HepG2 (cell line): ENCODE measurements at regions not wholly inside any gene's neighbourhood (a gene's known extent, or its start where the extent isn't known, plus 50 kb on each side); places are given as distances from the start of the nearest gene placed in this dataset.

Experiments
- ATAC-seq: fragments of 200-7000 bp; cut with Tn5 transposase; 3 replicates; pipeline ENCODE4 v1.9.1; 2020; ENCODE audit warnings: mild to moderate bottlenecking, moderate library complexity
- BruUV-seq: library from RNA; stranded (reverse); fragments of 400-500 nt; replicated peaks from 2 replicates; lab custom pipeline; 2021; lab: Mats Ljungman, UMichigan
- CTCF ChIA-PET: fragments of 300-600 bp; formaldehyde crosslinking; extraction: SDS; loops from one replicate; lab custom pipeline; 2021; ENCODE audit warnings: low total read pairs, inconsistent platforms, low intra/inter-chr PET ratio; lab: Yijun Ruan, JAX
- POLR2A ChIA-PET: fragments of 350-600 bp; sonication (Branson Sonifier 250); formaldehyde crosslinking; loops from one replicate; lab custom pipeline; 2020; ENCODE audit warnings: antibody characterized with exemption, inconsistent platforms; lab: Yijun Ruan, JAX
- DNase-seq: peaks from one replicate; pipeline ENCODE4 v3.0.0-alpha.2; 2015; ENCODE audit warnings: low spot score
- FAIRE-seq: peaks from 3 replicates; lab custom pipeline; 2011; peaks lifted over from hg19 to GRCh38; lab: Jason Lieb, UNC
- H2AFZ ChIP-seq: one replicate; pipeline ENCODE4 v1.6.1; 2011; ENCODE audit warnings: low read length, inconsistent platforms
- H3K27ac ChIP-seq: fragments of 300-600 bp; 3 replicates; pipeline ENCODE4 v1.8.0; 2011; ENCODE audit warnings: mixed run types, mild to moderate bottlenecking, mixed read lengths, low read length, inconsistent platforms; ENCODE audit not compliant: insufficient read depth; ENCODE audit errors: extremely low read length
- H3K27me3 ChIP-seq, 2 experiments: fragments of 200-600 bp in 1 of 2; 2 replicates in 1 of 2; 3 replicates in 1 of 2; pipeline versions ENCODE4 v1.6.0 to v1.8.0; 2011; ENCODE audit warnings: low read length in 2 of 2, mild to moderate bottlenecking in 2 of 2, moderate library complexity in 2 of 2, inconsistent platforms in 1 of 2; ENCODE audit not compliant: insufficient read depth in 2 of 2, control insufficient read depth in 1 of 2
- H3K36me3 ChIP-seq, 2 experiments: fragments of 200-600 bp in 1 of 2; replicated peaks in 1 of 2; 2 replicates in 1 of 2; 3 replicates in 1 of 2; pipeline versions ENCODE4 v1.5.1 to v1.8.0; 2011; ENCODE audit warnings: low read length in 2 of 2, inconsistent platforms in 1 of 2; ENCODE audit not compliant: insufficient read depth in 2 of 2, control insufficient read depth in 1 of 2
- H3K4me1 ChIP-seq: 2 replicates; pipeline ENCODE4 v1.5.1; 2012; ENCODE audit warnings: low read length, inconsistent platforms; ENCODE audit not compliant: insufficient read depth
- H3K4me2 ChIP-seq: 2 replicates; pipeline ENCODE4 v1.6.0; 2011; ENCODE audit warnings: low read depth, low read length, inconsistent platforms
- H3K4me3 ChIP-seq, 3 experiments: fragments of 200-600 bp in 1 of 3; sonication (generic), shearing (Covaris generic) in 1 of 3; replicated peaks in 1 of 3; 2 replicates each; pipeline ENCODE4 v1.5.1; 2011 to 2016; ENCODE audit warnings: low read length in 3 of 3, inconsistent platforms in 2 of 3, low read depth in 2 of 3, mild to moderate bottlenecking in 2 of 3, control low read depth in 1 of 3, mixed read lengths in 1 of 3; ENCODE audit not compliant: insufficient read depth in 1 of 3
- H3K79me2 ChIP-seq: one replicate; pipeline ENCODE4 v1.6.1; 2011; ENCODE audit warnings: low read length, inconsistent platforms; ENCODE audit not compliant: insufficient read depth
- H3K9ac ChIP-seq: 2 replicates; pipeline ENCODE4 v1.6.0; 2011; ENCODE audit warnings: mild to moderate bottlenecking, low read depth, low read length, inconsistent platforms; ENCODE audit not compliant: insufficient read depth
- H3K9me3 ChIP-seq: 2 replicates; pipeline ENCODE4 v1.5.1; 2012; ENCODE audit warnings: mild to moderate bottlenecking, low read length
- H4K20me1 ChIP-seq: 2 replicates; pipeline ENCODE4 v1.6.0; 2011; ENCODE audit warnings: inconsistent platforms, mild to moderate bottlenecking, low read length, moderate library complexity; ENCODE audit not compliant: insufficient read depth
- BORCS8-MEF2B ChIP-seq: sonication (generic); formaldehyde crosslinking; IDR thresholded peaks from 2 replicates; pipeline ENCODE4 v1.8.0; 2022; ENCODE audit warnings: mild to moderate bottlenecking, missing genetic modification reagents
- DR1 ChIP-seq: sonication (generic); formaldehyde crosslinking; IDR thresholded peaks from 2 replicates; pipeline ENCODE4 v1.8.0; 2021; ENCODE audit warnings: mild to moderate bottlenecking, missing genetic modification reagents, inconsistent platforms
- GATAD2A ChIP-seq: IDR thresholded peaks from 2 replicates; pipeline ENCODE4 v1.6.1; 2016
- MEIS2 ChIP-seq: sonication (generic); formaldehyde crosslinking; IDR thresholded peaks from 2 replicates; pipeline ENCODE4 v1.9.0; 2021; ENCODE audit warnings: mild to moderate bottlenecking, missing genetic modification reagents
- SATB2 ChIP-seq: sonication (generic); formaldehyde crosslinking; IDR thresholded peaks from 2 replicates; pipeline ENCODE4 v1.5.0; 2020; ENCODE audit warnings: missing genetic modification reagents
- ZHX2 ChIP-seq, 2 experiments: sonication (generic) in 1 of 2; formaldehyde crosslinking in 1 of 2; IDR thresholded peaks; 2 replicates each; pipeline versions ENCODE4 v1.6.1 to v1.9.0; 2014 to 2022; ENCODE audit warnings: antibody characterized with exemption in 1 of 2, borderline replicate concordance in 1 of 2, inconsistent platforms in 1 of 2, low read depth in 1 of 2, missing genetic modification reagents in 1 of 2
- ZNF335 ChIP-seq: sonication (generic); formaldehyde crosslinking; IDR thresholded peaks from 2 replicates; pipeline ENCODE4 v1.4.0; 2020; ENCODE audit warnings: missing genetic modification reagents
- ZNF660 ChIP-seq: sonication (generic); formaldehyde crosslinking; IDR thresholded peaks from 2 replicates; pipeline ENCODE4 v1.5.1; 2020; ENCODE audit warnings: mild to moderate bottlenecking, low read depth, missing genetic modification reagents, borderline replicate concordance
- whole genome bisulfite sequencing: methylation state at CpG from one replicate; pipeline ENCODE4 v1.1.6; 2017; ENCODE audit warnings: low lambda C conversion rate; 5-methylcytosine and 5-hydroxymethylcytosine counted together
- in situ Hi-C: cut with HindIII; loops from 2 replicates; pipeline ENCODE4 v1.10.0; 2017; ENCODE audit warnings: low pct_unique_long_range_greater_than_20kb; ENCODE audit not compliant: extremely low pct_ligation_motif_present
- intact Hi-C: fragments of 100-400 bp; cut with micrococcal nuclease; formaldehyde crosslinking; loops from one replicate; pipeline ENCODE4 v1.10.0; 2022; ENCODE audit not compliant: unreplicated experiment

- H3K27ac ChIP-seq = no peak overlapping the region
- in situ Hi-C loops = no loop called here
- CTCF ChIA-PET = no interaction called here
- no peaks in the 10 kb centered on the region for H4K20me1 ChIP-seq
- FAIRE-seq (no peak), DNase-seq (no peak), ATAC-seq (no peak)
- intact Hi-C loops = no loop called here
- no peaks in the 10 kb centered on the region for H3K27me3 ChIP-seq
- no peak overlapping the region for H3K9ac ChIP-seq
- no peak overlapping the region for H3K4me2 ChIP-seq
- POLR2A ChIA-PET = no interaction called here
- no peak overlapping the region for H2AFZ ChIP-seq
- no peak for TF ChIP-seq ZNF335 (CRISPR knock-in tag)
- no peaks in the 10 kb centered on the region for H3K79me2 ChIP-seq
- no peaks in the 10 kb centered on the region for H3K9me3 ChIP-seq
- H3K4me1 ChIP-seq = no peaks in the 10 kb centered on the region
- 42% methylated on average over 3 of the region's 3 CpGs for WGBS
- no TSS peak for BruUV-seq
- H3K36me3 ChIP-seq = no peaks in the 10 kb centered on the region
- no peak overlapping the region for H3K4me3 ChIP-seq
These were observed 109.2 kb upstream of the CAV2 start for GRCh38 chr7:116390363-116390762.

GRCh38 chr7:116392806-116393205 lies 106.7 kb upstream of the CAV2 start:
- H3K79me2 ChIP-seq = no peaks in the 10 kb centered on the region

GRCh38 chr7:116393654-116394053 lies 105.9 kb upstream of the CAV2 start:
- H3K4me3 ChIP-seq = no peak overlapping the region
- H3K27me3 ChIP-seq = no peaks in the 10 kb centered on the region
- H3K9me3 ChIP-seq = no peaks in the 10 kb centered on the region
- CTCF ChIA-PET = no interaction called here
- in situ Hi-C loops (no loop called here), intact Hi-C loops (no loop called here)
- 50% methylated on average over 4 of the region's 6 CpGs for WGBS
- DNase-seq (no peak), FAIRE-seq (no peak), ATAC-seq (no peak)
- no TSS peak for BruUV-seq
- POLR2A ChIA-PET = no interaction called here
- no peaks in the 10 kb centered on the region for H3K79me2 ChIP-seq
- H2AFZ ChIP-seq = no peak overlapping the region
- no peak overlapping the region for H3K27ac ChIP-seq
- H3K9ac ChIP-seq = no peak overlapping the region
- H4K20me1 ChIP-seq = no peaks in the 10 kb centered on the region
- H3K4me2 ChIP-seq = no peak overlapping the region
- H3K4me1 ChIP-seq = no peaks in the 10 kb centered on the region
- no peaks in the 10 kb centered on the region for H3K36me3 ChIP-seq
- TF ChIP-seq ZNF660 (CRISPR knock-in tag) (no peak), ZHX2 (IDR thresholded peaks at IDR 0.05; ENCODE audit: low read depth) (no peak), ZHX2 (CRISPR knock-in tag; IDR thresholded peaks at IDR 0.05; ENCODE audit: borderline replicate concordance) (no peak), GATAD2A (CRISPR knock-in tag) (no peak), DR1 (CRISPR knock-in tag) (no peak), BORCS8-MEF2B (CRISPR knock-in tag) (no peak), MEIS2 (CRISPR knock-in tag) (no peak)

More at GRCh38 chr7:116392806-116393205, 106.7 kb upstream of the CAV2 start:
- Histone ChIP-seq H3K9me3 (no peaks in the 10 kb centered on the region), H3K27ac (no peak overlapping the region), H2AFZ (no peak overlapping the region), H3K4me2 (no peak overlapping the region), H3K9ac (no peak overlapping the region), H3K36me3 (no peaks in the 10 kb centered on the region), H3K4me3 (no peak overlapping the region), H4K20me1 (no peaks in the 10 kb centered on the region), H3K4me1 (no peaks in the 10 kb centered on the region), H3K27me3 (no peaks in the 10 kb centered on the region)
- intact Hi-C loops (no loop called here), in situ Hi-C loops (no loop called here)
- ChIA-PET CTCF (no interaction called here), POLR2A (no interaction called here)
- FAIRE-seq = no peak
- no peak for ATAC-seq
- TF ChIP-seq SATB2 (CRISPR knock-in tag) = no peak
- BruUV-seq = no TSS peak
- no peak for DNase-seq
